ENCODE measurements at regions not wholly inside any gene's neighbourhood (a gene's known extent, or its start where the extent isn't known, plus 50 kb on each side); places are given as distances from the start of the nearest gene placed in this dataset.

GRCh38 chr5:74149395-74149794 lies 491.1 kb downstream of the ENC1 start:
- no peak for TF ChIP-seq CTCF (conservative IDR thresholded peaks at IDR 0.05; ENCODE audit: low read depth, low read length)
- TF ChIP-seq EZH2 (IDR thresholded peaks at IDR 0.05; ENCODE audit: low read length, unreplicated experiment): no peak
